Activated CD8-positive, alpha-beta T cell treated with anti-CD3 and anti-CD28 coated beads for 36 hours (primary cell): ENCODE measurements at regions not wholly inside any gene's neighbourhood (a gene's known extent, or its start where the extent isn't known, plus 50 kb on each side); places are given as distances from the start of the nearest gene placed in this dataset.

Experiments
- ATAC-seq: fragments of 200-7000 bp; cut with Tn5 transposase; one replicate; pipeline ENCODE4 v1.10.0; 2021; ENCODE audit warnings: mild to moderate bottlenecking, moderate library complexity
- CTCF ChIA-PET: fragments of 350-600 bp; sonication (Branson Sonifier 250); formaldehyde crosslinking; loops from one replicate; lab custom pipeline; 2021; ENCODE audit warnings: antibody characterized with exemption; lab: Charles Lee
- POLR2A ChIA-PET: fragments of 350-600 bp; sonication (Branson Sonifier 250); formaldehyde crosslinking; loops from one replicate; lab custom pipeline; 2021; ENCODE audit warnings: antibody characterized with exemption; lab: Charles Lee
- DNase-seq: peaks from one replicate; pipeline ENCODE4 v3.0.0-alpha.2; 2020
- H3K27ac Mint-ChIP-seq: one replicate; pipeline ENCODE4 v1.8.0; 2021; ENCODE audit warnings: mild to moderate bottlenecking, mixed read lengths
- H3K27me3 Mint-ChIP-seq: one replicate; pipeline ENCODE4 v1.8.0; 2021; ENCODE audit warnings: mixed read lengths
- H3K36me3 Mint-ChIP-seq: one replicate; pipeline ENCODE4 v1.8.0; 2021; ENCODE audit warnings: low read depth, mixed read lengths
- H3K4me1 Mint-ChIP-seq: one replicate; pipeline ENCODE4 v1.8.0; 2021; ENCODE audit warnings: low read depth, mixed read lengths
- H3K4me3 Mint-ChIP-seq: one replicate; pipeline ENCODE4 v1.8.0; 2021; ENCODE audit warnings: mild to moderate bottlenecking, moderate library complexity, mixed read lengths
- H3K9me3 Mint-ChIP-seq: one replicate; pipeline ENCODE4 v1.8.0; 2021; ENCODE audit warnings: mixed read lengths
- CTCF ChIP-seq: fragments of 200-600 bp; IDR thresholded peaks from one replicate; pipeline ENCODE4 v1.8.0; 2022; ENCODE audit warnings: antibody characterized with exemption, mild to moderate bottlenecking
- intact Hi-C: fragments of 100-400 bp; cut with micrococcal nuclease; formaldehyde crosslinking; loops from one replicate; pipeline ENCODE4 v1.10.0; 2022

- ATAC-seq = no peak
- intact Hi-C loops = no loop called here
- no peaks in the 10 kb centered on the region for H3K27me3 Mint-ChIP-seq
- ChIA-PET POLR2A (no interaction called here), CTCF (no interaction called here)
- no peaks in the 10 kb centered on the region for H3K9me3 Mint-ChIP-seq
- no peak for TF ChIP-seq CTCF
- H3K36me3 Mint-ChIP-seq = no peaks in the 10 kb centered on the region
- H3K4me1 Mint-ChIP-seq = no peaks in the 10 kb centered on the region
- no peak for DNase-seq
- no peak overlapping the region for H3K27ac Mint-ChIP-seq
- no peak overlapping the region for H3K4me3 Mint-ChIP-seq
Measured at GRCh38 chr21:30104241-30104640, 62.4 kb downstream of the CLDN17 start.

GRCh38 chr21:30102871-30103270 is 63.7 kb downstream of the CLDN17 start:
- H3K27me3 Mint-ChIP-seq = no peaks in the 10 kb centered on the region
- no peaks in the 10 kb centered on the region for H3K36me3 Mint-ChIP-seq
- H3K27ac Mint-ChIP-seq = no peak overlapping the region
- no peak for DNase-seq
- no peak overlapping the region for H3K4me3 Mint-ChIP-seq
- intact Hi-C loops = no loop called here
- TF ChIP-seq CTCF = no peak
- no peak for ATAC-seq
- ChIA-PET CTCF (no interaction called here), POLR2A (interaction anchor here (0.9 kb wide), 1 partner anchor 24 kb away, joined by 3 read pairs; no protein-coding TSS in a partner anchor)
- no peaks in the 10 kb centered on the region for H3K9me3 Mint-ChIP-seq
- no peaks in the 10 kb centered on the region for H3K4me1 Mint-ChIP-seq

GRCh38 chr21:30101967-30102366 is 64.6 kb downstream of the CLDN17 start:
- Mint-ChIP-seq H3K4me1 (no peaks in the 10 kb centered on the region), H3K27me3 (no peaks in the 10 kb centered on the region), H3K4me3 (no peak overlapping the region), H3K9me3 (no peaks in the 10 kb centered on the region), H3K36me3 (no peaks in the 10 kb centered on the region), H3K27ac (no peak overlapping the region)
- DNase-seq (no peak), ATAC-seq (no peak)
- no peak for TF ChIP-seq CTCF
- intact Hi-C loops = no loop called here
- ChIA-PET POLR2A (interaction anchor here (0.9 kb wide), 1 partner anchor 25 kb away, joined by 3 read pairs; no protein-coding TSS in a partner anchor), CTCF (no interaction called here)

GRCh38 chr21:30097791-30098190 is 68.8 kb downstream of the CLDN17 start:
- no peak overlapping the region for H3K27ac Mint-ChIP-seq
- H3K27me3 Mint-ChIP-seq = peaks cover 1% of the 10 kb centered on the region
- ChIA-PET CTCF (no interaction called here), POLR2A (no interaction called here)
- no peaks in the 10 kb centered on the region for H3K36me3 Mint-ChIP-seq
- intact Hi-C loops = no loop called here
- no peak overlapping the region for H3K4me3 Mint-ChIP-seq
- ATAC-seq = no peak
- TF ChIP-seq CTCF = no peak
- no peak for DNase-seq
- H3K4me1 Mint-ChIP-seq = no peaks in the 10 kb centered on the region
- H3K9me3 Mint-ChIP-seq = no peaks in the 10 kb centered on the region

- TF ChIP-seq CTCF = no peak
- ChIA-PET CTCF (no interaction called here), POLR2A (no interaction called here)
- H3K9me3 Mint-ChIP-seq = no peaks in the 10 kb centered on the region
- ATAC-seq = no peak
- DNase-seq = no peak
- H3K4me3 Mint-ChIP-seq = no peak overlapping the region
- no peaks in the 10 kb centered on the region for H3K36me3 Mint-ChIP-seq
- no peak overlapping the region for H3K27ac Mint-ChIP-seq
- H3K27me3 Mint-ChIP-seq = peaks cover 1% of the 10 kb centered on the region
- H3K4me1 Mint-ChIP-seq = no peaks in the 10 kb centered on the region
- intact Hi-C loops = no loop called here
Measured at GRCh38 chr21:30083225-30083945, 83.2 kb downstream of the CLDN17 start.
